K562 (cell line): ENCODE measurements at regions not wholly inside any gene's neighbourhood (a gene's known extent, or its start where the extent isn't known, plus 50 kb on each side); places are given as distances from the start of the nearest gene placed in this dataset.

Experiments used
- ATAC-seq: fragments of 200-7000 bp; cut with Tn5 transposase; 3 replicates; pipeline ENCODE4 v1.9.1; 2020; ENCODE audit warnings: moderate library complexity
- BruUV-seq: library from RNA; stranded (reverse); fragments of 400-500 nt; replicated peaks from 2 replicates; lab custom pipeline; 2021; lab: Mats Ljungman, UMichigan
- CTCF ChIA-PET: fragments of 300-600 bp; formaldehyde crosslinking; extraction: SDS; loops from one replicate; lab custom pipeline; 2021; ENCODE audit warnings: low intra/inter-chr PET ratio; lab: Yijun Ruan, JAX
- POLR2A ChIA-PET: fragments of 300-600, 350-650 bp; sonication (Branson Sonifier 250); formaldehyde crosslinking; extraction: SDS; loops from one replicate; lab custom pipeline; 2021; ENCODE audit warnings: antibody characterized with exemption, inconsistent platforms; lab: Yijun Ruan, JAX
- DNase-seq, 4 experiments: peaks; one replicate each; pipeline versions ENCODE4 v3.0.0 to v3.0.0-alpha.2; 2011 to 2018; ENCODE audit warnings: low spot score in 3 of 4, mixed read lengths in 3 of 4; ENCODE audit errors: extremely low read depth in 1 of 4
- FAIRE-seq: peaks from 2 replicates; lab custom pipeline; 2011; peaks lifted over from hg19 to GRCh38; lab: Jason Lieb, UNC
- H2AFZ ChIP-seq: 2 replicates; pipeline ENCODE4 v1.6.0; 2011; ENCODE audit warnings: low read depth, low read length, control low read depth, inconsistent platforms
- H3K27ac ChIP-seq: fragments of 200-600 bp; 3 replicates; pipeline ENCODE4 v1.8.0; 2011; ENCODE audit warnings: low read depth, mild to moderate bottlenecking, control low read depth, inconsistent platforms, low read length, moderate library complexity, mixed read lengths; ENCODE audit errors: extremely low read depth
- H3K27me3 ChIP-seq, 2 experiments: fragments of 300-600 bp in 1 of 2; 2 replicates in 1 of 2; 3 replicates in 1 of 2; pipeline versions ENCODE4 v1.6.0 to v1.8.0; 2011; ENCODE audit warnings: inconsistent platforms in 2 of 2, low read length in 2 of 2, mild to moderate bottlenecking in 1 of 2, mixed read lengths in 1 of 2, moderate library complexity in 1 of 2; ENCODE audit not compliant: control insufficient read depth in 2 of 2, insufficient read depth in 2 of 2
- H3K36me3 ChIP-seq: fragments of 300-600 bp; 3 replicates; pipeline ENCODE4 v1.8.0; 2011; ENCODE audit warnings: mild to moderate bottlenecking, low read length, inconsistent platforms; ENCODE audit not compliant: control insufficient read depth, insufficient read depth
- H3K4me1 ChIP-seq, 2 experiments: fragments of 200-600 bp in 1 of 2; replicated peaks in 1 of 2; 2 replicates in 1 of 2; 3 replicates in 1 of 2; pipeline versions ENCODE4 v1.5.1 to v1.8.0; 2011; ENCODE audit warnings: inconsistent platforms in 2 of 2, low read length in 2 of 2, mild to moderate bottlenecking in 1 of 2, mixed read lengths in 1 of 2, moderate library complexity in 1 of 2; ENCODE audit not compliant: control insufficient read depth in 2 of 2, insufficient read depth in 2 of 2
- H3K4me2 ChIP-seq: 2 replicates; pipeline ENCODE4 v1.6.1; 2011; ENCODE audit warnings: low read length, control low read depth, inconsistent platforms, mixed read lengths; ENCODE audit not compliant: insufficient read depth
- H3K4me3 ChIP-seq: fragments of 200-600 bp; sonication (generic), shearing (Covaris generic); 2 replicates; pipeline ENCODE4 v1.5.1; 2016; ENCODE audit warnings: control low read depth, inconsistent platforms
- H3K79me2 ChIP-seq: fragments of 200-600 bp; 3 replicates; pipeline ENCODE4 v1.8.0; 2011; ENCODE audit warnings: low read length, inconsistent platforms; ENCODE audit not compliant: control insufficient read depth, insufficient read depth
- H3K9ac ChIP-seq, 2 experiments: 2 replicates each; pipeline versions ENCODE4 v1.6.0 to v1.6.1; 2011; ENCODE audit warnings: low read depth in 2 of 2, low read length in 2 of 2, control low read depth in 1 of 2, inconsistent platforms in 1 of 2, mild to moderate bottlenecking in 1 of 2, mixed read lengths in 1 of 2; ENCODE audit not compliant: insufficient read depth in 1 of 2
- H3K9me1 ChIP-seq: one replicate; pipeline ENCODE4 v1.6.0; 2011; ENCODE audit warnings: inconsistent platforms, mild to moderate bottlenecking, low read length, moderate library complexity; ENCODE audit not compliant: control insufficient read depth, insufficient read depth
- H3K9me3 ChIP-seq: replicated peaks from 2 replicates; pipeline ENCODE4 v1.5.1; 2011; ENCODE audit warnings: low read depth, low read length, inconsistent platforms; ENCODE audit not compliant: control insufficient read depth, insufficient read depth
- H4K20me1 ChIP-seq: replicated peaks from 2 replicates; pipeline ENCODE4 v1.6.1; 2011; ENCODE audit warnings: low read length, inconsistent platforms, mixed read lengths; ENCODE audit not compliant: control insufficient read depth, insufficient read depth
- E2F1 ChIP-seq: sonication (generic); formaldehyde crosslinking; IDR thresholded peaks from 2 replicates; pipeline ENCODE4 v1.8.1; 2023; ENCODE audit warnings: mild to moderate bottlenecking, missing genetic modification reagents, moderate library complexity
- E2F4 ChIP-seq: sonication (generic); formaldehyde crosslinking; IDR thresholded peaks from 2 replicates; pipeline ENCODE4 v1.8.0; 2022; ENCODE audit warnings: mild to moderate bottlenecking, low read depth, missing genetic modification reagents
- EZH2 ChIP-seq: IDR thresholded peaks from 2 replicates; pipeline ENCODE4 v1.6.1; 2012; ENCODE audit warnings: low read depth, mild to moderate bottlenecking, inconsistent platforms, low read length, borderline replicate concordance
- GATA2 ChIP-seq: sonication (generic); formaldehyde crosslinking; IDR thresholded peaks from 2 replicates; pipeline ENCODE4 v1.4.0; 2020; ENCODE audit warnings: mild to moderate bottlenecking, missing genetic modification reagents
- HINFP ChIP-seq: fragments of 450-650 bp; conservative IDR thresholded peaks from 2 replicates; pipeline ENCODE4 v1.6.1; 2016; ENCODE audit warnings: missing genetic modification characterization, low read depth, mild to moderate bottlenecking, control low read depth, missing compliant biosample characterization
- NRF1 ChIP-seq, 2 experiments: fragments of 450-650 bp; IDR thresholded peaks in 1 of 2; conservative IDR thresholded peaks in 1 of 2; 2 replicates each; pipeline ENCODE4 v1.6.1; 2014; ENCODE audit warnings: mild to moderate bottlenecking in 2 of 2
- SMARCA5 ChIP-seq: fragments of 450-650 bp; IDR thresholded peaks from 2 replicates; pipeline ENCODE4 v1.6.1; 2016
- TEAD2 ChIP-seq: fragments of 450-650 bp; IDR thresholded peaks from 2 replicates; pipeline ENCODE4 v1.6.1; 2016; ENCODE audit warnings: missing genetic modification characterization, control low read depth, missing compliant biosample characterization
- ZBED1 ChIP-seq: IDR thresholded peaks from 2 replicates; pipeline ENCODE4 v1.6.1; 2014
- ZBTB49 ChIP-seq: sonication (generic); formaldehyde crosslinking; IDR thresholded peaks from 2 replicates; pipeline ENCODE4 v1.8.0; 2022; ENCODE audit warnings: missing genetic modification reagents, mild to moderate bottlenecking, borderline replicate concordance
- ZFP1 ChIP-seq: fragments of 450-650 bp; formaldehyde crosslinking; IDR thresholded peaks from 2 replicates; pipeline ENCODE4 v1.4.0; 2020; ENCODE audit warnings: mild to moderate bottlenecking, mixed read lengths
- ZNF212 ChIP-seq: fragments of 450-650 bp; formaldehyde crosslinking; IDR thresholded peaks from 2 replicates; pipeline ENCODE4 v1.4.0; 2020; ENCODE audit warnings: mild to moderate bottlenecking
- ZNF277 ChIP-seq: fragments of 250-450 bp; sonication (Bioruptor Pico); IDR thresholded peaks from 2 replicates; pipeline ENCODE4 v1.8.0; 2022; ENCODE audit warnings: inconsistent platforms, mild to moderate bottlenecking, moderate library complexity, borderline replicate concordance
- WGBS: fragments of 100-300 bp; shearing (Covaris generic); methylation state at CpG from one replicate; pipeline ENCODE4 v1.1.6; 2016; ENCODE audit warnings: low coverage, mixed read lengths; ENCODE audit not compliant: insufficient coverage; ENCODE audit errors: missing lambda C conversion rate; 5-methylcytosine and 5-hydroxymethylcytosine counted together
- in situ Hi-C: fragments of 300-500 bp; cut with MboI; formaldehyde crosslinking; loops from 4 replicates; pipeline ENCODE4 v1.15.0; 2018; ENCODE audit warnings: inconsistent platforms, mixed read lengths
- intact Hi-C: fragments of 100-400 bp; cut with micrococcal nuclease; formaldehyde crosslinking; loops from 2 replicates; pipeline ENCODE4 v1.14.2; 2022

GRCh38 chr12:34340534-34341361 lies 318.5 kb downstream of the ALG10 start:
- H3K4me3 ChIP-seq = peak overlapping the region; percentile 23
- BruUV-seq = no TSS peak
- FAIRE-seq = no peak
- 0 out of 3 replicates have a peak, but pooled peaks have one; percentile 5 for ATAC-seq
- H3K36me3 ChIP-seq = no peaks in the 10 kb centered on the region
- H4K20me1 ChIP-seq = no peaks in the 10 kb centered on the region
- H3K79me2 ChIP-seq = no peaks in the 10 kb centered on the region
- H3K9me3 ChIP-seq = no peaks in the 10 kb centered on the region
- peaks cover 2 to 34% of the 10 kb centered on the region in 2 experiments; a peak in 4 of 5 replicates for H3K27me3 ChIP-seq
- WGBS = 7% methylated on average over 20 of the region's 49 CpGs
- peak overlapping the region; percentile 82 for H2AFZ ChIP-seq
- no peak for DNase-seq
- POLR2A ChIA-PET = no interaction called here
- no peak overlapping the region for H3K27ac ChIP-seq
- in situ Hi-C loops = no loop called here
- H3K9ac ChIP-seq = peak overlapping the region; percentile 48 to 86
- CTCF ChIA-PET = no interaction called here
- peak overlapping the region; percentile 53 for H3K4me2 ChIP-seq
- H3K4me1 ChIP-seq = peaks cover 15 to 100% of the 10 kb centered on the region in 2 experiments; a peak in 4 of 5 replicates
- intact Hi-C loops = loop anchor here (10.0 kb wide), 1 partner anchor 216 kb away; no protein-coding TSS in a partner anchor
- no peaks in the 10 kb centered on the region for H3K9me1 ChIP-seq
- TF ChIP-seq EZH2 = no peak
- TF ChIP-seq ZNF212 (CRISPR knock-in tag) = no peak
- no peak for TF ChIP-seq TEAD2
- peak; percentile 88 to 90; a peak in 3 of 4 replicates for TF ChIP-seq NRF1 (conservative IDR thresholded peaks at IDR 0.05 in 1 of 2, IDR thresholded peaks at IDR 0.05 in 1 of 2)
- no peak for TF ChIP-seq E2F4 (CRISPR knock-in tag)
- TF ChIP-seq SMARCA5 = no peak
- no peak for TF ChIP-seq E2F1 (CRISPR knock-in tag)
- TF ChIP-seq ZBTB49 (CRISPR knock-in tag) = no peak
- TF ChIP-seq ZFP1 (CRISPR knock-in tag) = no peak
- TF ChIP-seq GATA2 = no peak
- TF ChIP-seq ZNF277 (CRISPR knock-in tag) = no peak
- TF ChIP-seq HINFP (tag) = no peak
- no peak for TF ChIP-seq ZBED1
